NCI-H1694 (cell line): ENCODE measurements at regions not wholly inside any gene's neighbourhood (a gene's known extent, or its start where the extent isn't known, plus 50 kb on each side); places are given as distances from the start of the nearest gene placed in this dataset.
A peak's percentile ranks its signal among the peaks of the same experiment; 100 is the strongest.
"Not testable (repeated sequence)": the region's sequence is repeated elsewhere in the genome, so short reads cannot be mapped to it uniquely, and the experiment has no call there.

Experiments
- DNase-seq: peaks from one replicate; lab custom pipeline; 2025; lab: John Stamatoyannopoulos, UW

DNA sequence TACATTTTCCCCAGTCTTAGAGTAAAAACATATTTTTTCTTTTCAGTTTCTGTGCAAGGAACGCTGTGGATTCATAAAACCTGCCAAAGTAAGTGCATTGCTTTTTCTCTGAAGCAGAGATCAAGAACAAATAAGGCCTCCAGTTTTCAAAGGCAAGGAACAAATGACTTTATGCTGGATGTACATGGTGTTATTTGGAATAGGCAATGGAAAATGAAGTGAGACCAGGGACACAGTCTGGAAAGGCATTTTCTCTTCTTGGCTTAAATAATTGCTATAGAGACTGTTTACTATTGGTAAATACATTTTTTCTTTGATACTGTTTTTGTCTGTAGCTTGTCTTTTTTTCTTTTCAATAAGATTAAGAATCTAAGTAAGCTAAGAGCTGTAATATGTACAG lies 725.9 kb upstream of the MDGA2 start:
- DNase-seq, result no peak

GRCh38 chr14:48398675-48399282 lies 723.4 kb upstream of the MDGA2 start:
- peak; percentile 50 for DNase-seq

- no peak for DNase-seq
Observed at GRCh38 chr14:48391661-48392060, 716.3 kb upstream of the MDGA2 start.

- no peak for DNase-seq
Observed at GRCh38 chr14:48390346-48390745, 714.9 kb upstream of the MDGA2 start.

DNA sequence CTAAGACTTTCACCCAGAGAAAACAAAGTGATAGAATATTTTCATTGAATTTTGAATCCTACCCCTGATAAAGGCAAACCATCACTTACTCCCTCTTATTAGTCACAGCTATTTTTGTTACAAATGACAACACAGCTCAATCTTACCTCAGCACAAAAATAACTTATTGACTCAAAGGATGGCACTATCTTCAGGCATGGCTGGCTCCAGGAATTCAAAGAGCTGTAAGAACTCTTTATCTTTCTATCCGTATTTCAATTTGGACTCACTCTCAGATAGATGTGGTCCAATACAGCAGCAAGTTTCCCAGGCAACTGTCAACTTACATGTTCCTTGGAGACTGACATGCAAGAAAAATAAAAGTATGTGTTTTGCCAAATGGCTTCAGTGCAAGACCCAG lies 709.4 kb upstream of the MDGA2 start:
- no peak for DNase-seq

GRCh38 chr14:48382961-48383360 lies 707.6 kb upstream of the MDGA2 start:
- DNase-seq, result no peak

- DNase-seq, result no peak
Observed at GRCh38 chr14:48378541-48378940, 703.1 kb upstream of the MDGA2 start.

DNA sequence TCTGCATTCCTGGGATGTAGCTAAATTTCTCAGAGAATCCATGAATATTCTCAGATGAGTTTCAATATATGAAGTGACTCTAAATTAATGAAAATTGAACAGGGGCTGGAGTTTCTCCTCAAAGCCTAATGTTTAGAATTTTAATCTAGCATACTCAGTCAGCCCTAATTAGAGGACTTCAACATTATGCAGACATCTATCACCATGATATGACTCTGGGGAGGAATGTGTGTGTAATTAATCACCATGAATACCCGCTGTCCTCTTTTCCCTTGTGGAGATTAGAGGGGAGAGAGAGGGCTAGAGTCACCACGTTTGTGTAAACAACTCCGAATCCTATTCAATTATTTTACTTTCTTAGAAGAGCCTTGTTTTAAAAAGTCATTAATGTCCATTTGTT lies 698.6 kb upstream of the MDGA2 start:
- DNase-seq, result no peak

GRCh38 chr14:48350971-48351370 lies 675.6 kb upstream of the MDGA2 start:
- DNase-seq, result no peak

- no peak for DNase-seq
Observed at GRCh38 chr14:48349689-48350088, 674.3 kb upstream of the MDGA2 start.

DNA sequence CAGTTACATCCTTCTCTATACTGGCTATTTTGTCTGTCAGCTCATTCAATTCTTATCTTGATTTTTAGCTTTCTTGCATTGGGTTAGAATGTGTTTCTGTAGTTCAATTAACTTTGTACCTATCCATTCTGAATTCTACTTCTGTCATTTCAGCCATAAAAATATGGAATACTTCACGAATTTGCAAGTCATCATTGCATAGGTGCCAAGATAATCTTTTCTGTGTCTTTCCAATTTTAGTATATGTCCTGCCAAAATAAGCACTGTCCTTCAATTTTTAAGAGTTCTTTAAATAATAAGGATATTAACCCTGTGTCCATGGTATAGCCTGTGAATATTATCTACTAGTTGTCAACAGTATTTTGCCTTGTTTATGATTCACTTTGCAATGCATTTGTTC lies 665.7 kb upstream of the MDGA2 start:
- no peak for DNase-seq

DNA sequence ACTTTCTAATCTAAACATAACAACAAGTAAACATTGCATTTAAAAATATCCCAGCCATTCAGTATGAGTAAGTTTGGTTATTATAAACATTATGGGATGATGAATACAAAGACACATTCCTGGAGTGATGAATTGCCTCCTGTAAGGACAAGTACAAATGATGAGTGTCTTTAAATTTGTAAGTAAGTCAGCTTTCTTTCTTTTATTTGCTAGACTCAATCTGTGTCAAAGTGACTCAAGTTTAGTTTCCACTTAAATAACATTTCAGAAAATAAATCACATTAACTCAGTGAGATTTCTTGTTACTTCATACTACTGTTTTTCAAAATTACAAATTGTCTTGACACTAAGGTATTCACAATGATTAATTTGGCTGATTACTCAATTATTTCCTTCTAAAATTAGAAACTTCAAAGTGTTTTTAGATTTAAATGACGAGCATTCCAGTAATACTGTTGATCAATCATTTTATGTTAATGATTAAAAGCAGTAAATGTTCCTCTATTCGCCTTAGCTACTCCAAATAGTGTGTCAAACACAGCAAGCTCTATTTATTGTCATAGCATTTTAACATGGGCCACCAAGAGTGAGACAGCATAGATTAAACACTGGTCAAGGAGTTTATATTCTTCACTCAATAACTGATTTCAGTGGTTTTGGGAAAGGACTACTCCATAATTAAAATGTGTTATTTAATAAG lies 658.0 kb upstream of the MDGA2 start:
- DNase-seq, result no peak

DNA sequence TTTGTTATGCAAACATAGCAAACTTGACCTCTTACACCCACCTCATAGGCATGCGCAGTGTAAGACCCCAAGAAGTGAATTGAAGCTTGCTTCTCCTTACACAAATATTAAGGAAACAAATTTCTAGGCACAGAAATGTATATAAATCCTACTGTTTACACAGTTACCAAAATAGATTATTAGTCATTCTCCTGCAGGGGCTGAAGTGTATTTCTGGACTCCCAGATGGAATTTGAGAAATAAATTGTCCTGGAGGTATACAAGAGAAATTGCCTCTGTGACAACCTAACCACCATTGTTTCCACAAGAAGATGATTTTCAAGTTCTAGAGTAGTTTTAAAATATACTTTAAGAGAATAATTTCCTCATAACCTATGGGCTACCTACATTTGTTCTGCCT lies 656.0 kb upstream of the MDGA2 start:
- no peak for DNase-seq

- DNase-seq, result no peak
Observed at GRCh38 chr14:48325486-48325885, 650.1 kb upstream of the MDGA2 start.

DNA sequence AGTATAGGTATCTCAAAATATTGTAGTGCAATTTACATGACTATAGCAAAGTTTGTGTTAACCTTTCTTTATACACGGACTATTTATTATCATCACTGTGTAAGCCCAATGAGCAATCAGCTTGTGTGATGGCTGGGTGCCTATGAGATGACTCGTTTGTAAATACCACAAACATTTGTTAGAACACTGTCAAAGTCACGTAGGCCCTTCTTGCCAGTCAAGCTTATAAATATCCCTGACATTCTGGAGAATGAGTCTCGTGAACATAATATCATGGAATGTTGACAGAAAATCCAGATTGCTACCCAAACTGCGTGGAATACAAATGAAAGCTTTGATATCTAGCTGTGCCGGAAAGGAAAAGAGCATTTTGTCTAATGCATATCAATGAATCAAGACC lies 648.3 kb upstream of the MDGA2 start:
- DNase-seq, result no peak

GRCh38 chr14:48319823-48320222 lies 644.4 kb upstream of the MDGA2 start:
- no peak for DNase-seq

GRCh38 chr14:48304729-48305128 lies 629.3 kb upstream of the MDGA2 start:
- DNase-seq, result no peak

DNA sequence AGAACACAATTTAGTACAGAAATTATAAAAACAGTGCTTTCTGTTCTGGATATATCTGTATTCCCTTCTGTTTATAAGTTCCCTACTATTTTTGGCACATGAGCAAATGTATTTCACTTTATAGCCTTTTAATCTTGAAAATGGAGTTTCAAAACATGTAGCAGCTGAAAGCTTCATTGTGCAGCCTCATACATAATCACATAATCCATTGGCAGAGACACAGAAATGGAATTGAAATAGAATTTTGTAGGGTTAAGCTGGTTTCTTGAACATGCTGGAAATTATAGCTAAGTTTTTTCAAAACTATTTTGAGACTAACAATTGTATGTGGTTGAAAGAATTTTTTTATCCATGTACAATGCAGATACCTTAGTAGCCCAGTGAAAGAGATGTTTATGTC lies 614.3 kb upstream of the MDGA2 start:
- no peak for DNase-seq

DNA sequence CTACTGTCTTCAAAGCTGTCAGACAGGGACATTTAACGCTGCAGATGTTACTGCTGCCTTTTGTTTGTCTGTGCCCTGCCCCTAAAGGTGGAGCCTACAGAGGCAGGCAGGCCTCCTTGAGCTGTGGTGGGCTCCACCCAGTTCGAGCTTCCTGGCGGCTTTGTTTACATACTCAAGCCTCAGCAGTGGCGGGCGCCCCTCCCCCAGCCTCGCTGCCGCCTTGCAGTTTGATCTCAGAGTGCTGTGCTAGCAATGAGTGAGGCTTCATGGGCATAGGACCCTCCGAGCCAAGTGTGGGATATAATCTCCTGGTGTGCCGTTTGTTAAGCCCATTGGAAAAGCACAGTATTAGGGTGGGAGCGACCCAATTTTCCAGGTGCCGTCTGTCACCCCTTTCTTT lies 609.8 kb upstream of the MDGA2 start:
- DNase-seq, result not testable (repeated sequence)

- DNase-seq, result no peak
Observed at GRCh38 chr14:48275301-48275700, 599.9 kb upstream of the MDGA2 start.

GRCh38 chr14:48274826-48275225 lies 599.4 kb upstream of the MDGA2 start:
- DNase-seq, result no peak

- not testable (repeated sequence) for DNase-seq
Observed at GRCh38 chr14:48267926-48268325, 592.5 kb upstream of the MDGA2 start.

GRCh38 chr14:48266201-48266600 lies 590.8 kb upstream of the MDGA2 start:
- not testable (repeated sequence) for DNase-seq

- DNase-seq, result no peak
Observed at GRCh38 chr14:48261436-48261835, 586.0 kb upstream of the MDGA2 start.
